ENCODE measurements at regions not wholly inside any gene's neighbourhood (a gene's known extent, or its start where the extent isn't known, plus 50 kb on each side); places are given as distances from the start of the nearest gene placed in this dataset.

DNA sequence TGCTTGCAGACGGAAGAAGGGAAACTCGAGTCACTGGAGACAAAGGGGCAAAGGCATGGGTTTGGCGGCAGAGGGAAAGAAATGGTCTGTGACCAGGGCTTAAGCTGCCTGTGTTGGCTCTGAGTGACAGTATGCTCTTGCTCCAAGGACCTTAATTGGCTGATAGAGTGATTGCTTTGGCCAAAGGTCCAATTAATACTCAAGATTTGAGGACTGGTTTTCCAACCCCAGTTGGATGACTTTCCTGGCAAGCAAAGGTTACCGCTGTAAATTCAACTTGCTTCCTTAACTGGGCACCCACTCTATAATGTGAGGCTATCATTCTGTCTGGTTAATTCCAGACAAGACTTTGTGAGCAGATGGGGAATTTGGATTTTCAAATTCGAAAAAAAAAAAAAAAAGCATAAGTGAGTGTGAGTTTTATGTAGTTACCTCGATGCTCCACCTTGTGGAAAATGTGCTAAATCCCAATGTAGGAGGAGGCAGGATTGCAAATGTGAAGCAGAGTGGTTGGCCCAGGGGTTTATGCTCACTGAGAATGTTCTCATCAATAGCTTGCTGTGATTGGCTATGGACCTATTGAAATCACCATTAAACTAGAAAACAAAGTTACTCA, 150.7 kb upstream of the GMDS start:
- no peak overlapping the region for H3K4me3 ChIP-seq (ENCODE audit: insufficient read depth, low read depth, low read length, poor library complexity, severe bottlenecking)
- H3K27me3 ChIP-seq (replicated peaks; ENCODE audit: control insufficient read depth, insufficient read depth, low read length, poor library complexity, severe bottlenecking): no peaks in the 10 kb centered on the region
- no peaks in the 10 kb centered on the region for H3K9me3 ChIP-seq (ENCODE audit: control insufficient read depth, low read length)
- H3K36me3 ChIP-seq (ENCODE audit: control insufficient read depth, insufficient read depth, low read length): no peaks in the 10 kb centered on the region
- no peaks in the 10 kb centered on the region for H3K4me1 ChIP-seq (ENCODE audit: control insufficient read depth, insufficient read depth, low read length, poor library complexity, severe bottlenecking)
- no peak overlapping the region for H3K27ac ChIP-seq (ENCODE audit: insufficient read depth, low read length, poor library complexity, severe bottlenecking)
- DNase-seq: no peak

DNA sequence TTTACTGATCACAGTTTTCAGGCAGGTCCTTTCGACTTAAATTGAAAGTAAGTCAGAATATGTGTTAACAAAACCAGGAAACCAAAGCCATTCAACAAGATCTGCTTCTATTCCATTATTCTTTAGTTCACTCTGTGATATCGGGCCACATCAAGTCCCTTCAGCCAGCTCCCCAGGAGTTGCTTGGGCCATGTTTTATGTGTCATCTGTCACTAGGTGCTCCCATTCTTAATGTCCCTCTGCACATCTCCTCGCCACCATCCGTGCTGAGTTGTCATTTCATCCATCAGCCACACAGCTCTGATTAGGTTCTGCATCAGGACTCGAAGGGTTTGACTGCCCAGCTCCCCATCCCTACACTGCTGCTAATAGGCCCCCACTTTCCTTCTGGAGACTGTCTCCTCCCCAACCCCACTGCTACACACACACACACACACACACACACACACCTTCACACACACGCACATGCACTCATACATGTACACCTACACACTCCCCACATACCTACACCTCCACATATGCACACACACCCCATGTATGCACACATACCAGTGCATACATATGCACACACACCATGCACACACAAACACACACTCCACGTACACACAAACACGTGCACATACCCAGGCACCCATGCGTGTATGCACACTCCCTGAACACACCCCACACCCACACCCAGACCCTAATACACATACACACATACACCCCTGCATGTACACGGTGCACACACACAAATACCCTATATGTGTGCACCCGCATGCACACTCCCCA, 143.3 kb upstream of the GMDS start:
- no peaks in the 10 kb centered on the region for H3K9me3 ChIP-seq (ENCODE audit: control insufficient read depth, low read length)
- H3K4me3 ChIP-seq (ENCODE audit: insufficient read depth, low read depth, low read length, poor library complexity, severe bottlenecking): no peak overlapping the region
- no peaks in the 10 kb centered on the region for H3K4me1 ChIP-seq (ENCODE audit: control insufficient read depth, insufficient read depth, low read length, poor library complexity, severe bottlenecking)
- DNase-seq: no peak
- no peaks in the 10 kb centered on the region for H3K27me3 ChIP-seq (replicated peaks; ENCODE audit: control insufficient read depth, insufficient read depth, low read length, poor library complexity, severe bottlenecking)
- no peak overlapping the region for H3K27ac ChIP-seq (ENCODE audit: insufficient read depth, low read length, poor library complexity, severe bottlenecking)
- no peaks in the 10 kb centered on the region for H3K36me3 ChIP-seq (ENCODE audit: control insufficient read depth, insufficient read depth, low read length)

DNA sequence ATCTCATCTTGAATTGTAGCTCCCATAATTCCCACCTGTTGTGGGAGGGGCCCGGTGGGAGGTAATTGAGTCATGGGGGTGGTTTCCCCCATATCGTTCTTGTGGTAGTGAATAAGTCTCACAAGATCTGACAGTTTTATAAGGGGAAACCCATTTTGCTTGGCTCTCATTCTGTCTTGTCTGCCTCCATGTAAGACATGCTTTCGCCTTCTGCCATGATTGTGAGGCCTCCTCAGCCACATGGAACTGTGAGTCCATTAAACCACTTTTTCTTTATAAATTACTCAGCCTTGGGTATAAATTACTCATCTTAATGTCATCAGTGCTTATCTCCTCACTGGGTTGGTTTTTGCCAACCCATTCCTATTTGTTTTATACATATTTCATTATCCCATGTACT, 142.0 kb upstream of the GMDS start:
- DNase-seq: no peak
- Histone ChIP-seq H3K36me3 (ENCODE audit: control insufficient read depth, insufficient read depth, low read length) (no peaks in the 10 kb centered on the region), H3K27ac (ENCODE audit: insufficient read depth, low read length, poor library complexity, severe bottlenecking) (no peak overlapping the region), H3K4me1 (ENCODE audit: control insufficient read depth, insufficient read depth, low read length, poor library complexity, severe bottlenecking) (no peaks in the 10 kb centered on the region), H3K4me3 (ENCODE audit: insufficient read depth, low read depth, low read length, poor library complexity, severe bottlenecking) (no peak overlapping the region), H3K27me3 (replicated peaks; ENCODE audit: control insufficient read depth, insufficient read depth, low read length, poor library complexity, severe bottlenecking) (no peaks in the 10 kb centered on the region), H3K9me3 (ENCODE audit: control insufficient read depth, low read length) (no peaks in the 10 kb centered on the region)

DNA sequence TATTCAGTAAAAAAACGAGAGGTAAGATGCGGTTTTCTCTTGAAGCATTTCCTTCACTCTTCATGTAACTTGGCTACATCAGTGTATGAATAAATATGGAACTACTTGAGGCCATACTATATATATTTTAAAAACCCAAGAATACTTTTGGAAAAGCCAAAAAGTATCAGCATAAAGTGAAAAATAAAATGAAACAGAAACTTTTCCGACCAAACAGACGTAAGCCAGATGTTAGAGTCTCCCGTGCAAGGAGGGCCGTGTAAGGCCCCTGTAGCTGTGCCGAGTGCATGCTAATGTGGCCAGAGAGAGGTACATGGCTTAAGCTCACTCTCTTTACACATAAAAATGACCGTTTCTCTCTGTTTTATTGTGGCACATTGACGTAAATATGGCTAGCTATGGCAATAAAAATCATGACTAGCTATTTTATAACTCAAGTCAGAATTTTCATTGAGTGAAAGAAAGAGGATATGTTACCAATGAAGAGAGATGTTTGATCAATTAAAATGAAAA, 140.1 kb upstream of the GMDS start:
- Histone ChIP-seq H3K4me3 (ENCODE audit: insufficient read depth, low read depth, low read length, poor library complexity, severe bottlenecking) (no peak overlapping the region), H3K27ac (ENCODE audit: insufficient read depth, low read length, poor library complexity, severe bottlenecking) (no peak overlapping the region), H3K9me3 (ENCODE audit: control insufficient read depth, low read length) (no peaks in the 10 kb centered on the region), H3K36me3 (ENCODE audit: control insufficient read depth, insufficient read depth, low read length) (no peaks in the 10 kb centered on the region), H3K27me3 (replicated peaks; ENCODE audit: control insufficient read depth, insufficient read depth, low read length, poor library complexity, severe bottlenecking) (no peaks in the 10 kb centered on the region), H3K4me1 (ENCODE audit: control insufficient read depth, insufficient read depth, low read length, poor library complexity, severe bottlenecking) (no peaks in the 10 kb centered on the region)
- no peak for DNase-seq

DNA sequence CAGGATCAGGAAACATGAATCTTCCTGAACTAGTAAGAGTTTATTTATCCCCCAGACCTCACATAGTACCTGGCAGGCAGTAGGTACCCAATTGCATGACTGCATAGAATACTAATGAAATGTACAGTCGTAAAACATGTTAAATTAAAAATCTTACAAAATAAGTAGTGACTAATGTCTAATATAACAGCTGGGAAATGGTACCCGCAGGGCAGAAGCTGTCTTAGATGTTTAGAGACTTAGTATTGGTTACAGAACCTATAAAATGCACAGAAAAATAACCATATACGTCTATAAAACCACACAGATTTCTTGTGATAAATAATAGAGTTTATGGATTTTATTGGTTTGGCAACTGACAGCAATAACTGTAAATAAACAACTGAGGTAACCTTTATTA, 139.1 kb upstream of the GMDS start:
- Histone ChIP-seq H3K36me3 (ENCODE audit: control insufficient read depth, insufficient read depth, low read length) (no peaks in the 10 kb centered on the region), H3K4me1 (ENCODE audit: control insufficient read depth, insufficient read depth, low read length, poor library complexity, severe bottlenecking) (no peaks in the 10 kb centered on the region), H3K4me3 (ENCODE audit: insufficient read depth, low read depth, low read length, poor library complexity, severe bottlenecking) (no peak overlapping the region), H3K27ac (ENCODE audit: insufficient read depth, low read length, poor library complexity, severe bottlenecking) (no peak overlapping the region), H3K27me3 (replicated peaks; ENCODE audit: control insufficient read depth, insufficient read depth, low read length, poor library complexity, severe bottlenecking) (no peaks in the 10 kb centered on the region), H3K9me3 (ENCODE audit: control insufficient read depth, low read length) (no peaks in the 10 kb centered on the region)
- no peak for DNase-seq

DNA sequence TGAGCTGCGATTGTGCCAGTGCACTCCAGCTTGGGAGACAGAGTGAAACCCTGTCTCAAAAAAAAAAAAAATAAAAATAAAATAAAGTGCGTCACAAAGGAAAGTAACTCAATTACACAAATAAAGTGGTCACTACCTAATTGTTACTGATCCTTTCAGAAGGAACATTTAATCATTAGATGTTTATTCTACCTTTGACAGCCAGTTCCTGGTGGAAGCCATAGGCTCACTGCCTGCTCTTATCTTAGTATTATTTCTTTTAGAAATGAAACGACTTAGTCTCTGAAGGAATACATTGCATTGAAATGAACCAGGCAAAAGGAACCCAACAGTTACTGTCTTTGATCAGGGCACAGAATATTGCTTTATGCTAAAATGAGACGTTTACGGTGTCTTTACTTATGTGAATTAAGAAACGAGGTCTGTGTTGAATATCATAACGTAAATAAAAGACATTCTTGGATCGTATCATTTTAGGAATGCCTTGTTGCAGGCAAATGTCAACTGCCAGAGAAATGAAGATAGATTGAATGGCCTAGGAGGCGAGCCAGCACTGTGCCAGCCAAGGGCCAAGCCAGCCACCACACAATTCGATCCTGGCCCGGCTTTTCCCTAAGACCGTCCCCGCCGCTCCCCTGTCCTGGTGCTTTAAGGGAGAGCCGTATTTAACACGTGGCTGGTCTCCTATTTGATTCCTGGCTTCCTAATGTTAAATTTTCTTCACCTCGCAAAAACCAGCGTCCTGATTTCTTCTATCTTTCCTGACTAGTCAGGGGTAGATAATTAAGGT, 136.7 kb upstream of the GMDS start:
- no peaks in the 10 kb centered on the region for H3K4me1 ChIP-seq (ENCODE audit: control insufficient read depth, insufficient read depth, low read length, poor library complexity, severe bottlenecking)
- no peaks in the 10 kb centered on the region for H3K36me3 ChIP-seq (ENCODE audit: control insufficient read depth, insufficient read depth, low read length)
- no peak overlapping the region for H3K27ac ChIP-seq (ENCODE audit: insufficient read depth, low read length, poor library complexity, severe bottlenecking)
- no peaks in the 10 kb centered on the region for H3K9me3 ChIP-seq (ENCODE audit: control insufficient read depth, low read length)
- H3K4me3 ChIP-seq (ENCODE audit: insufficient read depth, low read depth, low read length, poor library complexity, severe bottlenecking): no peak overlapping the region
- DNase-seq: no peak
- H3K27me3 ChIP-seq (replicated peaks; ENCODE audit: control insufficient read depth, insufficient read depth, low read length, poor library complexity, severe bottlenecking): no peaks in the 10 kb centered on the region

DNA sequence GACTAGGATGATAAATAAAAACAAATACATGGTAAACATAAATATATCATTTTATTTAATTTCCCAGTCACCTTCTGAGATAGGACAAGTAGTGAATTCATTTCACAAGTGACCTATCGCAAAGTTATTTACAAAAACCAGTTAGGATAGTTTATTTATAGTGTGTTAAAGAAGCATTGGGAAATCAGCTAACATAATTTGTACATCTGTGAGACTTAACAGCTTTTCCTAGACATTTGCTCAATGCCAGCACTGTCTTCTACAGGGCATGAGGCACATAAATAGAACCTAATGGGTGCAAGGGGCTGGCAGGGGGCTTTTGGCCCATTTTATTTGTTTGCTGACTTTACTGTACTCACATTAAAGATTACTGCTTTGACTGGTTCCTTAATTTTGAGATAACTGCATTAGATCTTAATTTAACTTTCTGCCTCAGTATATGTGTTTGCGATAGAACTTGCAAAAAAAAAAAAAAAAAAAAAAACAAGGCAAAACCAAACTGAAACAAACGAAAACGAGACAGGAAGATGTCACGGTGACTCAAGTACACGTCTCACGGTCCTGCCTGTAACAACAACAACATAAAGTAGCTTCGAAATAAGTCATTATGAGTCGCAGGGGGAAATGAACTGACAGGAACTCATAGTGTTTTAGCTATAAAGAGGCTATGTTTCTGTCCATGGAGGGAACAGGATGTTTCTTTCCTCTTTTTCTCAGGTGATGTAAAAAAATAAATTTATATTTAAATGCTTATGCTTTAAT, 133.7 kb upstream of the GMDS start:
- H3K27me3 ChIP-seq (replicated peaks; ENCODE audit: control insufficient read depth, insufficient read depth, low read length, poor library complexity, severe bottlenecking): no peaks in the 10 kb centered on the region
- H3K36me3 ChIP-seq (ENCODE audit: control insufficient read depth, insufficient read depth, low read length): no peaks in the 10 kb centered on the region
- no peak overlapping the region for H3K4me3 ChIP-seq (ENCODE audit: insufficient read depth, low read depth, low read length, poor library complexity, severe bottlenecking)
- H3K4me1 ChIP-seq (ENCODE audit: control insufficient read depth, insufficient read depth, low read length, poor library complexity, severe bottlenecking): no peaks in the 10 kb centered on the region
- DNase-seq: no peak
- no peaks in the 10 kb centered on the region for H3K9me3 ChIP-seq (ENCODE audit: control insufficient read depth, low read length)
- H3K27ac ChIP-seq (ENCODE audit: insufficient read depth, low read length, poor library complexity, severe bottlenecking): no peak overlapping the region

DNA sequence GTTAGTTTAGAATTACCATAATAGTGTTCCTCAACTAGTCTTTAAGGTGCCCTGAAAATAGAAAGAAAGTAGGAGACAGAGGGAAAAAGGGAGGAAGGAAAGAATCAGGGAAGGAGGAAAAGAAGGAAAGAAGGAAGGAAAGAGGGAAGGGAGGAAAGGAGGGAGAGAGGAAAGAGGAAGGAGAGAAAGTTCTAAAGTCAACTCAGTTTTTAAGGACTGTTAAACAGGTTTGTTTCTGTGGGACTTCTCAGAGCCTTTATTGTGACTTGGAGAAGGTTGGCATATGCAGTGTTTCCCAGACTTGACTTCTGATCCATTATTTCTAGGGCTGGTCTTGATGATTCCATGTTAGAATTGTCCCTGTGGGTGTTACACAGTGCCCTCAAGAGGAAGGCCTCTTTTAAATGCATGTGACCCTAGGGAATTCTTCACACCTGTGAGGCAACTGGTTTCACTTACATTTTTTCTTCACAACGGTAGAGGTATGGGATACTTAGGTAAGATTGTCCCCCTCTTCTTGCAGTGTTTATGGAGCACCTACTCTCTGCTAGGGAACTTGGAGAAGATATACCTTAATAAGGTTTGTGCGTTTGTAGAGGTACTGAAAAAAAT, 132.7 kb upstream of the GMDS start:
- H3K27ac ChIP-seq (ENCODE audit: insufficient read depth, low read length, poor library complexity, severe bottlenecking): no peak overlapping the region
- no peaks in the 10 kb centered on the region for H3K36me3 ChIP-seq (ENCODE audit: control insufficient read depth, insufficient read depth, low read length)
- no peak for DNase-seq
- no peak overlapping the region for H3K4me3 ChIP-seq (ENCODE audit: insufficient read depth, low read depth, low read length, poor library complexity, severe bottlenecking)
- H3K27me3 ChIP-seq (replicated peaks; ENCODE audit: control insufficient read depth, insufficient read depth, low read length, poor library complexity, severe bottlenecking): no peaks in the 10 kb centered on the region
- H3K9me3 ChIP-seq (ENCODE audit: control insufficient read depth, low read length): no peaks in the 10 kb centered on the region
- no peaks in the 10 kb centered on the region for H3K4me1 ChIP-seq (ENCODE audit: control insufficient read depth, insufficient read depth, low read length, poor library complexity, severe bottlenecking)

DNA sequence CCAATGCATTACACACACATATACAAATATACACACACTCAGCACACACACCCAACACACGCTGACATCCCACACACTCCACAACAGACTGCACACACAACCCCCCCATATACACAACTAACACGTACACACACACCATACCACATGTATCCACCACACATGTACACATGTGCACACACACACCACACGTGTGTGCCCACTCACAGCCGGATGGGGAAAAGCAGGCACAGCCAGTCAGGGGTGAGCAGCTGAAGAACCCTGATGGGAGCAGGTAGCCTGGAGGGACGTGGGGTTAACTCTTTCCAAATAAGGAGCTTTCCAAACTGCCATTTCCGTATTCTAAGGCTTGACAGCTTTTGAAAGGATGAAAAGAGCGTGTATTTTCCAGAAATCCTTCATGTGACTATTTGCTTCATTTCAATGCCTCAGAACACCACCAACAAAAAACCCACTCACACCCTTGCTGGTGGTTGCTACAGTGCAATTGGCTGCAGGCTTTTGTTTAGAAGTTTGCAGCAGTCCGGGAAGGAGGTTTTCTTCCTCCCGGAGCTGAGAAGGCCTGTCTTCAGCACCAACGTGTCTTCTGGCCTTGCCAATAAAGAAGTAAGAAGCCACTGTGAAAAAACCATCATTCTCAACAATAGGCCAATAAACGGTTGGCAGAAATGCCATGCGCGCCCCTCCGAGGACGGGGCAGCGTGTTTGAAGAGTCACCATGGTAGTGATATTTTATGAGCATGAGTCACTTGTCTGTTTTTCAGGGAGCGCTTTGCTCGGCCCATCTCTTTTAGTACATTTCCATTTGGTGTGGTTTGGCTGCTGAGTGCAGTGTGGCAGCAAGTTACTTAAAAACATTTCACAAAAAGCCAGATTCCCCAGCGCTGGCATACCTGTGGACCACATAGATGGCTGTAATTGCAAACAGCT, 131.3 kb upstream of the GMDS start:
- DNase-seq: no peak
- no peaks in the 10 kb centered on the region for H3K36me3 ChIP-seq (ENCODE audit: control insufficient read depth, insufficient read depth, low read length)
- H3K27me3 ChIP-seq (replicated peaks; ENCODE audit: control insufficient read depth, insufficient read depth, low read length, poor library complexity, severe bottlenecking): no peaks in the 10 kb centered on the region
- no peaks in the 10 kb centered on the region for H3K9me3 ChIP-seq (ENCODE audit: control insufficient read depth, low read length)
- H3K4me3 ChIP-seq (ENCODE audit: insufficient read depth, low read depth, low read length, poor library complexity, severe bottlenecking): no peak overlapping the region
- H3K4me1 ChIP-seq (ENCODE audit: control insufficient read depth, insufficient read depth, low read length, poor library complexity, severe bottlenecking): no peaks in the 10 kb centered on the region
- no peak overlapping the region for H3K27ac ChIP-seq (ENCODE audit: insufficient read depth, low read length, poor library complexity, severe bottlenecking)

Measured in effector memory CD4-positive, alpha-beta T cell (primary cell).